Anterior cingulate cortex (tissue), 58 donors: ENCODE measurements at regions not wholly inside any gene's neighbourhood (a gene's known extent, or its start where the extent isn't known, plus 50 kb on each side); places are given as distances from the start of the nearest gene placed in this dataset.
A peak's percentile ranks its signal among the peaks of the same experiment; 100 is the strongest.
"Not testable (repeated sequence)": the region's sequence is repeated elsewhere in the genome, so short reads cannot be mapped to it uniquely, and the experiment has no call there.

Source experiments
- DNase-seq, 58 donors: peaks; one replicate each; lab custom pipeline; 2025; lab: John Stamatoyannopoulos, UW

DNA sequence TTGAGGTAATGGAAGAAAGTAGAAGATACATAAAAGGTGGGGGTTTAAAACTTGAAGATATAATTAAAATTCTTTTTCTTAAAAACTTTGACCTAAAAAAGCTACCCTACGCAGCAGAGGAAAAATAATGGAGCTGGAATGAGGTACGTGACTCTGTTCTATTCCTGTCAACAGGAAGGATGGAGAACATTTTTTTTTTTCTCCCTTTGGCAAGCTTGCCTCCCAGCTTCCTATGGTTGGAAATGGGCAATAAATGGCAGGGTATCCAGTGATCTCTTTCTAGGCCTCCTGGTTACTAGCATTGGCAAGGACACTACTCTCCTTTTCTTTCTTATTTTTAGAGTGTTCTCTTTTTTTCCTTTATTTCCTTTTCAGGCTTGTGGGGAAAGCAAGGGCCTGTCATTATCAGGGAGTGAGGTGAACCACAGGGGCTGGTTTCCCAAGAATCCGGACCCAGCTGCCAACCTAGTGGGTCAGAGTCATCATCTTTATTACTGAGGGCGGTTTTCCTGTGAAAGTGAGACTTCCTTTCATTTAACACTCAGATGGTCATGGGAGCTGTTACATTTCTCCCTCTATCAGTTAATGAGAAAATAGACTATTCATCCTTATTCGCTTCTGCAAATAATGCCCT lies 224.6 kb downstream of the SPRY1 start:
- DNase-seq: peak in 1 of 58 donors; percentile 12

DNA sequence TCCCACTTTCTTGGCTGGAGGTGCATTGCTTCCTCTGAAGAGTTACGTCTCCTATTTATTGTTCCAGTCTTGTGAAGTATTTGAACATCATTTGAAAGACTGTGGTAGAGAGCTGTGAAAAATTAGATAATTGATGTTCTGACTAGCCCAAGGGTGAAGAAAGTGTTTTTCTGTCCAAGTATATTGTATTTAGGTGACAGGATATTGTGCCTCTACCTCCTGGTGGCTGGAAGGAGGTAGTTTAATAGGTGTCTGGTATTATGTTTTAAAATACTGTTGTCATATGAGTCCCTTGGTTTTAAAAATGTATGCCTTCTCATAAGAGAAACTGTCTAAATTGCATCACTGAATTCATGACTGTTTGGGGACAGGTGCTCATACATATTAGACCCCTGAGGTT lies 226.0 kb downstream of the SPRY1 start:
- DNase-seq: no peak

DNA sequence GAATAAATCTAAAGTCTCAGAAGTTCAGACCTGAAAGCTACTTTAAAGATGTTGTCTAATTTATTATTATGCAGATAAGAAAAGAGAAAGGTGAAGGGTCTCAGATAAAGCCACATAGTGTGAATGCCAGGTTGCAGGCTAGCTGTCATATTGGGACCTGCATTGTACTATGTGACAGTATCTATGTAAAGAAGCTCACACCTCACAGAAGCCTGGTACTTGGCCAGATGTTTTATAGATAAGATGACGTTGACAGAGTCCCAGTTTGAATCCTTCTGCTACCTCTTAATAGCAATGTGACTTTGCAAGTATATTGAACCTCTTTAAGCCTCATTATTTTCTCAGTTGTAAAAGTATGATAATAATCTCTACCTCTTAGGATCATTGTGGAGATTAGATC lies 227.0 kb downstream of the SPRY1 start:
- DNase-seq: no peak

DNA sequence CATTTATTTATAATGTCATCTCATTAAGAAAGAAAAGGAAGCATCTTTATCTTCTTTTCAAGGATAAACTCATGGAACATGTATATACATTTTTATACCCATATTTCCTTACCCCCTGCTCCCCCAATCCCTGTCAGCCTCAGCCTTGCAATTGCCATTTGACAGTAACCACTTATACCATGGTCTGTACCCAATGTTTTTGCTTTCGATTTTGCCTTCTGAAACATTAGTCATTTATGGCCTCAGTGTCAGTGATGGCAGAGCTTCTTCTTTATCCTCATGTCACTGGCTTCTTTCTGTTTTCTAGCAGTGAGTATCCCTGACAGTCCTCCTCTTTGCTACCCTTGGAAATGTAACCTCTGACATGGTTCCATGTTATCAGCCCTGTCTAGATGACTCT lies 228.4 kb downstream of the SPRY1 start:
- no peak for DNase-seq

DNA sequence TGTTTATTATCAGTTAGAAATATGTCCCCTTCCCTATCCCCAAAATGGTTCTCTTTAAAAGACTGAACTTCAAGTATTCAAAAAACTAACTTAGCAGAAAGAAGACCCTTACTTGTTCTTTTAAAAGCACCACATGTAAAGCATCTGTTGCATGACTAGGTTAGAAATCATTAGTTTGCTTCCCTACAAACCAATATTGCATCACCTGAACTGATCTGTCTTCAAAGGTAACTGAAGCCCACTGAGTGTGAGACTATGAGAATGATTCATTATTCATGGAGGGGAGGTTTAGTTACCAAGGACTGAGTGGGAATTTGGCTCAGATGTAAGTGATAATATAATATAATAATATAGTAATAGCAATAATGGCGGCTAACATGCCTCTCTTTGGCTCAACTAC lies 231.7 kb downstream of the SPRY1 start:
- no peak for DNase-seq

DNA sequence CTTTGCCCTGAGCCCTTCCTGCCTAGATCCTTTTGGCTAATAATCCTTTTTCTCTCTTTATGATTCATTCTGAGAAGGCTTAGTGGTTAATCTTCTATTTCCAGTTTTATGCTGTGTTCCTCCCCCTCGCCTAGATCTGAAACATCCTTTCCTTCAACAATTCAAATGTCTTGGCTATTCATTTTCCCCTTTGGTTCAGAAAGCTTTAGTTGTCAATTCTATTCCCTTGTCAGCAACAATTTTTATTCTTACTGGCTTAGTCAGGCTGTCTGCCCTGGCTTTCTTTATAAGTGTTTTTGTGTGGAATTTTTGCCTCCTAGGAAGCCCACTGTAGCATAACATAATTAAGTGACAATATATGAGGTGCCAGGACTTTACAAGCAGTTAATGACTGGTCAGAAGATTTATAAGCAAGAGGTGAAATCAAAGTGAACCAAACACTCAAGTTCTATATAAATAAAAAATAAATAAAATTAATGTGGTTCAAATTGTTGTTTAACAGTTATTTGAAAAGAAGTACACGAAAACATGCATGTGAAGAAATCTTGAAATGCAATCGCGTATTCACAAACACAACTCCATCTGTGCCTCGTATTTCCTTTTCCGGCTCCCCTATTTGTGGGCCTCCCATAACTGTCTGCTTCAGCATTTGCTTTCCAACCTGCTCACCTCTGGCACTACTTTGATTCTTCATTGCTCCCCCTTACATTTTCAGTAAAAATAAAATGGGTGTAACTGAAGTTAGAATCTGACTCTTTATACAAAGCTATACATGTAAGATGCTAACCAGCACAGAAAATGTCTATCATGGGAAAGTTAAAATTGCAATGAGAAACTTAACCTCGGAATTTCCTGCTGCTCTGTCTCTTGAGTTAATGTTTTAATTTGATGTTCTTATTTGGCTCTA lies 235.4 kb downstream of the SPRY1 start:
- no peak for DNase-seq

DNA sequence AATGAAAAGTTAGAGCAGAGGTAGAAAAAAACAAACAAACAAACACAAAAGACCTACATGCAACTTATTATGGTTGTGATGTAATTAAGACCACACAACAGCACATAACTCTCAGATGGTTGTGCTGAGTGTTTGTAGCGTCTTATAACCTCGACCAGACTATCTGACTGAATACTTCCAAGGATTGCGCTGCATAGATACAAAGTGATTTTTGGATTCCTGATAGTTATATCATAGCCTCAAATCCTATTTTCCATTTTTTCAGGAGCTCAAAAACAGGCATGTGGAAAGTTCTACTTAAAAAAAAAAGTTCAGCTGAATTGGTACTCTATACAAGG lies 236.1 kb downstream of the SPRY1 start:
- DNase-seq: no peak

DNA sequence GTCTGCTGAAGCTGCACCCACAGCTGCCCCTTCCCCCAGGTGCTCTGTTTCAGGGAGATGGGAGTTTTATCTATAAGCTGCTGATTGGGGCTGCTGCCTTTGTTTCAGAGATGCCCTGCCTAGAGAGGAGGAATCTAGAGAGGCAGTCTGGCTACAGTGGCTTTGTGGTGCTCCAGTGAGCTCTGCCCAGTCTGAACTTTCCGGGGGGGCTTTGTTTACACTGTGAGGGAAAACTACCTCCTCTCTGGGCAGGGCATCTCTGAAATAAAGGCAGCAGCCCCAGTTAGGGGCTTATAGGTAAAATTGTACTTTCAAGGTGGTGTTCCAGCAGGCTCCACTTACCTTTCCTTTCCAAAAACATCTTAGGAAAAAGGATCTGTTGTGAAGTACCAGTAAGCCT lies 242.2 kb downstream of the SPRY1 start:
- DNase-seq: no peak

DNA sequence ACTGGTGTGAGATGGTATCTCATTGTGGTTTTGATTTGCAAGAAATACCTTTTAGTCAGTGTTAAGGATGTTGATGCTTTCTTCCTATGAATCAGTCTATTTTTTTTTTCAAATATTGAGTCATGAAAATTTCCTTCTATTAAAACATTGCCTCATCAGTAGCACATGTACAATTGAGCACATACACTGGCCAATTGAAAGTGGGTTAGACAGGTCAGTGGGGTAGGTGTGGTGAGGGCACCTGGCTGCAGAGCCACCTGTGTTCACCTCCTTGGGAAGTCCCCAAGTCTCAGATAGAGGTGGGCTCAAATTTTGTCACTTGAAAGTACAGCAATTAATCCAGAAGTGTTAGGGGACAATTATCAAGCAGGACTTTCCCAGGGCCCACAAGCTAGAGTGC lies 243.7 kb downstream of the SPRY1 start:
- DNase-seq: no peak

DNA sequence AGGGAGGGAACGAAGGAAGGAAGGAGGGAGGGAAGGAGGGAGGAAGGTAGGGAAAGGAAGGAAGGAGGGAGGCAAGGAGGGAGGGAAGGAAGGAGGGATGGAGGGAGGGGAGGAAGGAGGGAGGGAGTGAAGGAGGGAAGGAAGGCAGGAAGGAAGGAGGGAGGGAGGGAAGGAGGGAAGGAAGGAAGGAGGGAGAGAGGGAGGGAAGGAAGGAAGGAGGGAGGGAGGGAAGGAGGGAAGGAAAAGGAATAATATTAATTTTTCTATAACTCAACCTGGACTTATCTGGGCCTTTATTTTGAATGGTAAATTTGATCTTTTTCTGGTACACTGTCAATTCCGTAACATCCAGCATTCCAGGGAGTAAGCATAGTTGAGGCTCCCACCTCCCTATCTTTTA lies 244.2 kb downstream of the SPRY1 start:
- no peak for DNase-seq

DNA sequence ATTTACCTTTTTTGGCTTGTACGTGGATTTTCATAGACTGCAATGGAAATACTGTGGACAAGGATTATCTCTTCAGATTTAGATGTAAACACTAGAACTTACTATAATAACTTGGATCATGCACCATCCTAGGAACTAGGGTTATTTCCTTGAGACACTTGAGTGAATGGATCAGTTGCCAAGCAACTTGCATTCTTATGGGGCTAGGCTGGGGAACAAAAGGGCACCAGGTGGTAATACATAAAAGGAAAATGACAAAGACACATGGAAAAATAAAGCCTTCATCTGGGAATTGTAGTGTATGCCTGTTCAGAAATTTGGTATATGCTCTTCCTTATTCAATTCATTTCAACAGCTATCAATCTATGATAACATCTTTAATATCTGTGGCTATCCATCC lies 247.1 kb downstream of the SPRY1 start:
- DNase-seq: no peak

DNA sequence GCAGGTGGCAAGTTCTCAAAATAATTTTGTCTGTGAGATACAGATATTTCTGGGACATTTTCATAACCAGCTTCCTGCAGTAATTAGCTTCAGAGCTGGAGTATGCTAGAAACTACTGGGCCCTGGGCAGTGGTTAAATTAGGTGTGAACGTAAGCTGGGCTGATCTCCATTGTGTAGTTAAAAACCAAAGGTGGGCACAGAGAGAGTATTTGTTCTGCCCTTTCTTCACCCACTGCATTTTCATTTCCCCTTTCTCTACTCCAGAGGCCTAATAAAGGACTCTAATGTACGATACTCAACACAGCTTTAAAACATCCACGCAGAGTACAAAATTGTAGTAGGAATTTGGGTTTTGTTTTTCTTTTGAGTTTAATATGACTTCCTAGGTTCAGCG lies 252.7 kb downstream of the SPRY1 start:
- peak in 2 of 58 donors; percentile 6 to 18 for DNase-seq

DNA sequence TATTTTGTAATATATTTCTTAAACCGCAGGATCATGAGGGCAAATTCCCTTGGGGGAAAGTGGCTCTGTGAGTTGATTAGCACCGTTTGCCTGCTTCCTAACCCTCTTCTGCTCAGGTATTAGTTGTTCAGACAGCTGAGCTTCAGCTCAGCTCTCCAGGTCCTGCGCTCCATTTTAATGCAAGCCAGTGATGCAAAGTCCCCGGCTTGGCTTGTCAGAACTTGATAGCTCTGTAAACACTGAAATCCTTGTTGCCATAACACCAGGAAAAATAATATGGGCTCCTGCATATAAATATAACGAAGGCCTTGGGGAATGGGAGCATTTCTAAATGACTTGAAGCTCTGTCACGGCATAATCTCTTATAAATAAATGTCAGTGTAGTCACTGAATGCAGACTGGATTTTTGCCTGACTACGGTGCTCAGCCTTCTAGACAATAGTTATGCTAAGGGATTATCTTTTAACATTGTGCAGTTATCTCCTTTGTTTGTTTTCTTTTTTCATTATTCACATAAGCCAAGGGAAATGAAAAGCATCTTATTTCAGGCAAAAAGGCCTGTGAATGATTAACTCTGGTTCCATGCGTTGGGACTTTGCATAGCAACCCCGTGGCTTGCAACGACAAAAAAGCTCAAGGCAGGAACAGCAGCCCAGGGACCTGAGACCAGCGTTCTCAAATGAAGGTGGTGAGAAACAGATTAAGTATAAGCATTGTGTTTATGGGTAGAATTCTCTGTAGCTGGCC lies 253.2 kb downstream of the SPRY1 start:
- DNase-seq: peak in 2 of 58 donors; percentile 2 to 12

DNA sequence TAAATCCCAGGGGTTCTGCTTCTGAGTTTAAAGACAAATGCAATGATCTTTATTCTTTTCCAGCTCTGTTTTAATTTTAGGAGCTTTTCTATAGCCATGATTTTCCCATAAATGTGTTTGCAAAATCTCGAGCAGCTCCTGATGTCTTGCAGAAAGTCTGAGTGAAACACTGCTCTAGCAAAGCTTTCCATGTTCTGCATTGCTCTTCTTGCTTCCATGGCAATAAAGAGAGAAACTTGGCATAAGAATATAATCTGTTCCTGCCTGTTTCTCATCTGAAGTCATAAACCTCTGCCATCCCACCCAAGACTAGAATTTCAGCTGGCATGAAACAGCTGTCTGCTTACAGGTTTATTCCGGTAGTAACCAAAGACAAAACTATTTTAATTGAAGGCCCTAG lies 254.5 kb downstream of the SPRY1 start:
- DNase-seq: peak in 4 of 58 donors; percentile 5 to 46 (median 14)

DNA sequence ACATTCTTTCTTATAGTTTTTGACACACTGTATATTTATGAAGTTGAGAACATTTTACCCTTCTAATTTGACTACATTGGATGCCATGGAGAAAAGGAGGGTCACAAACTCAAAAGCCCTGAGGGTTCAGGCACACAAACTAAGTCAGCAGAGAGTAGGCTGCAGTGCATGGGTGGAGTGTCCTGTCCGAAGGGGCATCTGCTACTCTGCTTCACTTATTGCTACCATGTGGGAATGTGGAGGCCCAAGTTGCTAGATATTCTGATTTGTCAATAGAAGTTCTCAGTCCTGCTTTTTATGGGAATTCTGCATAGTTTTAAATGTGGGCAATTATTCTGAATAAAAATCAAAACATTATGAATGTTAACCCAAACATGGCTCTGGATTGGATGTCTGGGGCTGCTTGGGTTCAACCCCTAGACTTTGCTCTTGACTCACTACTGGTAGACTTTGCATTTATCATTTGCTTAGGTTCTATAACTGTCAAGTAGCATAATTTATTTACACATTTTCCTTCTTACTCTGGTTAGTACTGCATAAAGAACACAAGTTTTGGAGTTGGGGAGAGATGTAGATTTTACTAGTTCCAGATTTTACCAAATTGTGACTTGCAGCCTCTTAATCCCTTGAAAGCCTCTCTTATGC lies 255.1 kb downstream of the SPRY1 start:
- DNase-seq: no peak

DNA sequence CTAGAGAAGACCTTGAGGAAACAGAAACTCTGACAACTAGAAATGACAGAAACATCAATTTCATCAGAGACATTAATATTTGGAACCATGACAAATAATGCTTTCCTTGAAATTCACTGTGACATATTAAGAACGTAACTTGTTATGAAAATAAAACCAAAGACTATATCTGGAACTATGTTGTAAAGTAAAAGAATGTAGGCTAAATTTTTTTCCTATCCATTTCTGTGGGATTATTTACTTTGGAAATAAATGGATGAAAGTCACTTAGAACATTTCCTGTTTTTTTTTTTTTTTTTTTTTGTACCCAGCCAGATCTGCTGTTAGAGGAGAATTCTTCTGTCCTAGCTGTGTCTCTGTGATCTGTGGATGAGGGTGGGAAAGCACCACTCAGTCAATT lies 255.9 kb downstream of the SPRY1 start:
- DNase-seq: no peak

DNA sequence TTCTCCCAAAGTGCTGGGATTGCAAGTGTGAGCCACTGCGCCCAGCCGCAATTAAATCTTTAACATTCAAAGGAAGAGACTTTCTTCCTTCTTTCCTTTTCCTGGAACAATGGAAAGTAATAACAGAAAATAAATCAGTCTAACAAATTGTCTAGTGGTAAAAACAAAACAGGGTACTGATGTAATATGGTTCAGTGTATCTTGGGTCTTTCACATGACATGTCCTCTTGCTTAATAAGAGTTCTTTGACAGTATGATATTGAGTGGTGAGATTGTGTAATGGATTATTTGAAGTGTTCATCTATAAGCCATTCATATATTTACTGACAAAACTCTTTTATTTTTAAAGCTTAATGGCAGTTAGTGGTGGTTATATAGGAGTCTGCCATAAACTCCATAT lies 256.6 kb downstream of the SPRY1 start:
- DNase-seq: no peak

DNA sequence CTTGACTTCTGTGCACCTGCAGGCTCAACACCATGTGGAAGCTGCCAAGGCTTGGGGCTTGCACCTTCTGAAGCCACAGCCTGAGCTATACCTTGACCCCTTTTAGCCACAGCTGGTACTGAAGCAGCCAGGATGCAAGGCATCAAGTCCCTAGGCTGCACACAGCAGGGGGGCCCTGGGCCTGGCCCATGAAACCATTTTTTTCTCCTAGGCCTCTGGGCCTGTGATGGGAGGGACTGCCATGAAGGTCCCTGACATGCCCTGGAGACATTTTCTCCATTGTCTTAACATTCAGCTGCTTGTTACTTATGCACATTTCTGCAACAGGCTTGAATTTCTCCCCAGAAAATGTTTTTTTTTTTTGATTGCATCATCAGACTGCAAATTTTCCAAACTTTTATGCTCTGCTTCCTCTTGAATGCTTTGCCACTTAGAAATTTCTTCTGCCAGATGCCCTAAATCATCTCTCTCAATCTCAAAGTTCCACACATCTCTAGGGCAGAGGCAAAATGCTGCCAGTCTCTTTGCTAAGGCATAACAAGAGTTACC lies 260.2 kb downstream of the SPRY1 start:
- DNase-seq: not testable (repeated sequence)

DNA sequence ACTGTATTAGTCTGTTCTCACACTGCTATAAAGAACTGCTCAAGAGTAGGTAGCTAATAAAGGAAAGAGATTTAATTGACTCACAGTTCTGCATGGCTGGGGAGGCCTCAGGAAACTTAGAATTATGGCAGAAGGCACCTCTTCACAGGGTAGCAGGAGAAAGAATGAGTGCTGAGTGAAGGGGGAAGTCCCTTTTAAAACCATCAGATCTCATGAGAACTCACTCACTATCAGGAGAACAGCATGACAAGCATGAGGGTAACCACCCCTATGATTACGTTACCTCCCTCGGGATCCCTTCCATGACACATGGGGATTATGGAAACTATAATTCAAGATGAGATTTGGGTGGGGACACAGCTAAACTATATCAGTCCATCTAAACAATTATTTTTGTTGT lies 261.0 kb downstream of the SPRY1 start:
- not testable (repeated sequence) for DNase-seq

DNA sequence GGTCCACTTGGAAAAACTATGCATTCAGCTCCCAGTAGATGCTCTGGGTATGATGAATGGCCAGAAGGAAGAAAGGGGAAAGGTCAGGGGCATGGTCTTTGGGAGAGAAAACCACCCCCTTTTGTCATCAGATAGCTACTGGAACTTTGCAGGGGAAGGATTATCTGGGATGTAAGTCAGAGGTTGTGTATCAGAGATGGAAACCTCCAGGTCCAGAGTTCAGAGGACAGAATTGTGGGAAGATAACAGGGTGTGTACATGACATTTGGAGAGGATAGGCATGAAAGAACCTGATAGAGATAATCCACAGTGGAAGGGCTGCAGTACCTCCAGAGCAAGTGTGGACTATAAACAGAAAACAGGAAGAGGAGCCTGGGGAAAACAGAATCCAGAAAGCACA lies 262.7 kb downstream of the SPRY1 start:
- no peak for DNase-seq

DNA sequence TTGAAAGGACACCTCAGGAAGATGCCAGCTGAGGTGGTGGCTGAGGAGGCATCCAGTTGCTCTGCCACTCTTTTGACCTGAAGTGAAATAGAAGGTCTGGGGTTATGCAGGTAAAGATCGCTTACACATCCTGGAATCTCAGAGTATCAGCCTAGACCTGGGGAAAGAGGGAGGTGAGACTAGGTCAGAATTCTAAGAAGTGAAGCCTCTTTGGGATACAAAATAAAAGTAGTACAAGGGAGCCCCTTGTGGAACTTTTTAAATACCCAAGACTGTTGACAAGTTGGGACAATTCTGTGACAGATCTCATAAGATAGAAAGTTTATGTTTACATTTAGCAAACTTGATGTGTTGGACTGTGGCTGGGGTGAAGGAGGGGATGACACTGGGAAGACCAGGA lies 263.1 kb downstream of the SPRY1 start:
- DNase-seq: no peak
